PC-9 (cell line): ENCODE measurements at regions not wholly inside any gene's neighbourhood (a gene's known extent, or its start where the extent isn't known, plus 50 kb on each side); places are given as distances from the start of the nearest gene placed in this dataset.

Experiments
- EZH2 ChIP-seq: fragments of 200-600 bp; sonication (generic); IDR thresholded peaks from 2 replicates; pipeline ENCODE4 v1.8.0; 2017; ENCODE audit warnings: antibody characterized with exemption, low read depth
- TF ChIP-seq, protein P1 (sequence below): fragments of 200-600 bp; sonication (generic); conservative IDR thresholded peaks from 2 replicates; pipeline ENCODE4 v1.6.1; 2017; ENCODE audit warnings: mixed run types, antibody characterized with exemption, mild to moderate bottlenecking, moderate library complexity

- TF ChIP-seq, protein P1, sequence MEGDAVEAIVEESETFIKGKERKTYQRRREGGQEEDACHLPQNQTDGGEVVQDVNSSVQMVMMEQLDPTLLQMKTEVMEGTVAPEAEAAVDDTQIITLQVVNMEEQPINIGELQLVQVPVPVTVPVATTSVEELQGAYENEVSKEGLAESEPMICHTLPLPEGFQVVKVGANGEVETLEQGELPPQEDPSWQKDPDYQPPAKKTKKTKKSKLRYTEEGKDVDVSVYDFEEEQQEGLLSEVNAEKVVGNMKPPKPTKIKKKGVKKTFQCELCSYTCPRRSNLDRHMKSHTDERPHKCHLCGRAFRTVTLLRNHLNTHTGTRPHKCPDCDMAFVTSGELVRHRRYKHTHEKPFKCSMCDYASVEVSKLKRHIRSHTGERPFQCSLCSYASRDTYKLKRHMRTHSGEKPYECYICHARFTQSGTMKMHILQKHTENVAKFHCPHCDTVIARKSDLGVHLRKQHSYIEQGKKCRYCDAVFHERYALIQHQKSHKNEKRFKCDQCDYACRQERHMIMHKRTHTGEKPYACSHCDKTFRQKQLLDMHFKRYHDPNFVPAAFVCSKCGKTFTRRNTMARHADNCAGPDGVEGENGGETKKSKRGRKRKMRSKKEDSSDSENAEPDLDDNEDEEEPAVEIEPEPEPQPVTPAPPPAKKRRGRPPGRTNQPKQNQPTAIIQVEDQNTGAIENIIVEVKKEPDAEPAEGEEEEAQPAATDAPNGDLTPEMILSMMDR, result no peak
- TF ChIP-seq EZH2, result no peak
These were observed 369.9 kb upstream of the NRP1 start for GRCh38 chr10:33704214-33704830.
